Lower lobe of right lung (tissue), 2 donors: ENCODE measurements at regions not wholly inside any gene's neighbourhood (a gene's known extent, or its start where the extent isn't known, plus 50 kb on each side); places are given as distances from the start of the nearest gene placed in this dataset.

Source experiments
- ATAC-seq, 2 donors: fragments of 200-7000 bp; cut with Tn5 transposase; one replicate each; pipeline ENCODE4 v1.9.1; 2020 to 2022; ENCODE audit warnings: mild to moderate bottlenecking in 2 of 2, moderate library complexity in 2 of 2
- DNase-seq: peaks from one replicate; pipeline ENCODE4 v3.0.0-alpha.2; 2020
- H3K27ac ChIP-seq: fragments of 200-600 bp; one replicate; pipeline ENCODE4 v1.8.0; 2022
- H3K27me3 ChIP-seq: fragments of 200-600 bp; one replicate; pipeline ENCODE4 v1.8.0; 2022; ENCODE audit warnings: low read depth
- H3K36me3 ChIP-seq: fragments of 200-600 bp; one replicate; pipeline ENCODE4 v1.8.0; 2022; ENCODE audit warnings: mild to moderate bottlenecking
- H3K4me1 ChIP-seq: fragments of 200-600 bp; one replicate; pipeline ENCODE4 v1.8.0; 2022
- H3K4me3 ChIP-seq: fragments of 200-600 bp; one replicate; pipeline ENCODE4 v1.8.0; 2022; ENCODE audit warnings: mild to moderate bottlenecking
- H3K9me3 ChIP-seq: fragments of 200-600 bp; one replicate; pipeline ENCODE4 v1.8.0; 2022
- CTCF ChIP-seq: fragments of 200-600 bp; IDR thresholded peaks from one replicate; pipeline ENCODE4 v1.8.0; 2022; ENCODE audit warnings: antibody characterized with exemption, mild to moderate bottlenecking
- intact Hi-C: fragments of 100-400 bp; cut with DNase I; formaldehyde crosslinking; loops from one replicate; pipeline ENCODE4 v1.11.0; 2022
- donor health status: DM: no; HTN: yes; CAD: no; lungs with severe emphysema.

- Histone ChIP-seq H3K36me3 (no peaks in the 10 kb centered on the region), H3K27me3 (no peaks in the 10 kb centered on the region), H3K9me3 (no peaks in the 10 kb centered on the region), H3K4me1 (no peaks in the 10 kb centered on the region), H3K27ac (no peak overlapping the region), H3K4me3 (no peak overlapping the region)
- TF ChIP-seq CTCF = no peak
- DNase-seq (no peak), ATAC-seq (peak in 1 of 2 donors; percentile 35)
- intact Hi-C loops = no loop called here
Measured at GRCh38 chr14:41349289-41349910, 257.3 kb upstream of the LRFN5 start.

GRCh38 chr14:41343857-41344256 lies 262.8 kb upstream of the LRFN5 start:
- intact Hi-C loops = no loop called here
- H3K9me3 ChIP-seq = no peaks in the 10 kb centered on the region
- ATAC-seq = no peak

DNA sequence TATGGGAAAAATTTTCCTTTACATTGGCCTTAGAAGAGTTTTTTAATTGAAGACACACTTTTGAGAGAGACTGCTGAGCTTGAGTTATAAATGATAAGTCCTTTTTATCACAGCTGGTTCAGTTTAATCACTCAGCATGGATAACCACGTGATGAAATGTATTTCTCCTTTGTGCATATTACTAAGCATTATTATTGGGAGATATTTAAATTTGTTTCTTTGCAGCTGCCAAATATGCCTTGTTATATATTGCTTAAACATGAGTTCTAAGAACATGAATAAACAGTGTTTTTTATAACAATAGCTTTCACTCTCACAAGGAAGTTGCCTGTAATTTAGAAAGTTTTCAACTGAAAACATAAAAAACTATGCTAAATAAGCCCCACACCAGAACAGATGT lies 293.5 kb upstream of the LRFN5 start:
- no peak for TF ChIP-seq CTCF
- no peak for ATAC-seq
- Histone ChIP-seq H3K9me3 (no peaks in the 10 kb centered on the region), H3K36me3 (no peaks in the 10 kb centered on the region), H3K27ac (no peak overlapping the region), H3K27me3 (no peaks in the 10 kb centered on the region), H3K4me1 (no peaks in the 10 kb centered on the region), H3K4me3 (no peak overlapping the region)
- intact Hi-C loops = no loop called here
- DNase-seq = no peak

More at GRCh38 chr14:41343857-41344256, 262.8 kb upstream of the LRFN5 start:
- Histone ChIP-seq H3K27me3 (no peaks in the 10 kb centered on the region), H3K4me1 (no peaks in the 10 kb centered on the region), H3K36me3 (no peaks in the 10 kb centered on the region), H3K27ac (no peak overlapping the region), H3K4me3 (no peak overlapping the region)
- DNase-seq = no peak
- no peak for TF ChIP-seq CTCF

GRCh38 chr14:41303506-41303905 lies 303.2 kb upstream of the LRFN5 start:
- Histone ChIP-seq H3K4me3 (no peak overlapping the region), H3K27me3 (no peaks in the 10 kb centered on the region), H3K27ac (no peak overlapping the region), H3K4me1 (no peaks in the 10 kb centered on the region), H3K9me3 (no peaks in the 10 kb centered on the region), H3K36me3 (no peaks in the 10 kb centered on the region)
- TF ChIP-seq CTCF = no peak
- no peak for ATAC-seq
- intact Hi-C loops = no loop called here
- DNase-seq = no peak

- no peaks in the 10 kb centered on the region for H3K27me3 ChIP-seq
- TF ChIP-seq CTCF = no peak
- intact Hi-C loops = no loop called here
- no peak overlapping the region for H3K27ac ChIP-seq
- no peaks in the 10 kb centered on the region for H3K36me3 ChIP-seq
- no peaks in the 10 kb centered on the region for H3K9me3 ChIP-seq
- no peak overlapping the region for H3K4me3 ChIP-seq
- no peaks in the 10 kb centered on the region for H3K4me1 ChIP-seq
- no peak for ATAC-seq
- no peak for DNase-seq
Measured at GRCh38 chr14:41302776-41303175, 303.9 kb upstream of the LRFN5 start.

DNA sequence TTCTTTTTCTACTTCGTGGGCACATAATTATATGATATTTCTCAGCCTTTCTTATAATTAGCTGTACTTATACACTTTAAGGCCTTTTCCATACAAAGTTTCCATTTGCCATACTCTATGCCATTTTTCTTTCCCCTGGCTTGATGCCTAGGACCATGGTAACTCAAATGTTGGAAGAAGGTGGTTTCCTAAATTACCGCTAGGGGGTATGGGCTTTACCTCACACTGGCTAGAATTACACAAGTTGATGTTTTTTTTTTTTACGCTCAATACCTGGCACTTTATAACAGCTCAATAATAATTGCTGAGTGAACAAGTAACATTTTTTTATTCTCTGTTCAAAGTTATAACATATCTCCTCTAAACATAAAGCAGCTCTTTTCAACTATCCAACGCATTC lies 306.8 kb upstream of the LRFN5 start:
- DNase-seq = no peak
- no peaks in the 10 kb centered on the region for H3K27me3 ChIP-seq
- no peak overlapping the region for H3K27ac ChIP-seq
- H3K9me3 ChIP-seq = no peaks in the 10 kb centered on the region
- no peaks in the 10 kb centered on the region for H3K4me1 ChIP-seq
- intact Hi-C loops = no loop called here
- no peak for ATAC-seq
- H3K4me3 ChIP-seq = no peak overlapping the region
- TF ChIP-seq CTCF = no peak
- no peaks in the 10 kb centered on the region for H3K36me3 ChIP-seq
